NT2/D1 (cell line): ENCODE measurements at regions not wholly inside any gene's neighbourhood (a gene's known extent, or its start where the extent isn't known, plus 50 kb on each side); places are given as distances from the start of the nearest gene placed in this dataset.

Experiments used
- DNase-seq: peaks from one replicate; pipeline ENCODE4 v3.0.0-alpha.2; 2011; ENCODE audit warnings: low read depth, low spot score
- H3K27me3 ChIP-seq: 2 replicates; pipeline ENCODE4 v1.6.0; 2011; ENCODE audit warnings: mild to moderate bottlenecking; ENCODE audit not compliant: insufficient read length, insufficient read depth
- H3K36me3 ChIP-seq: 2 replicates; pipeline ENCODE4 v1.6.1; 2011; ENCODE audit warnings: mild to moderate bottlenecking, low read length, mixed read lengths; ENCODE audit not compliant: insufficient read depth, insufficient read length
- H3K4me1 ChIP-seq: 2 replicates; pipeline ENCODE4 v1.5.1; 2011; ENCODE audit not compliant: insufficient read depth, insufficient read length
- H3K4me3 ChIP-seq: 2 replicates; pipeline ENCODE4 v1.5.1; 2011; ENCODE audit warnings: low read depth; ENCODE audit not compliant: insufficient read length
- H3K9ac ChIP-seq: 2 replicates; pipeline ENCODE4 v1.6.0; 2011; ENCODE audit warnings: low read depth; ENCODE audit not compliant: insufficient read length
- H3K9me3 ChIP-seq: 2 replicates; pipeline ENCODE4 v1.5.1; 2011; ENCODE audit warnings: mild to moderate bottlenecking, low read length; ENCODE audit not compliant: insufficient read depth
- SUZ12 ChIP-seq: IDR thresholded peaks from 2 replicates; pipeline ENCODE4 v1.6.1; 2011; ENCODE audit not compliant: insufficient read length, insufficient read depth; ENCODE audit errors: extremely low read depth
- YY1 ChIP-seq: IDR thresholded peaks from 2 replicates; pipeline ENCODE4 v1.6.1; 2011; ENCODE audit not compliant: insufficient read length, insufficient read depth
- ZNF274 ChIP-seq: IDR thresholded peaks from 2 replicates; pipeline ENCODE4 v1.6.1; 2011; ENCODE audit warnings: mild to moderate bottlenecking, low read depth, low read length

DNA sequence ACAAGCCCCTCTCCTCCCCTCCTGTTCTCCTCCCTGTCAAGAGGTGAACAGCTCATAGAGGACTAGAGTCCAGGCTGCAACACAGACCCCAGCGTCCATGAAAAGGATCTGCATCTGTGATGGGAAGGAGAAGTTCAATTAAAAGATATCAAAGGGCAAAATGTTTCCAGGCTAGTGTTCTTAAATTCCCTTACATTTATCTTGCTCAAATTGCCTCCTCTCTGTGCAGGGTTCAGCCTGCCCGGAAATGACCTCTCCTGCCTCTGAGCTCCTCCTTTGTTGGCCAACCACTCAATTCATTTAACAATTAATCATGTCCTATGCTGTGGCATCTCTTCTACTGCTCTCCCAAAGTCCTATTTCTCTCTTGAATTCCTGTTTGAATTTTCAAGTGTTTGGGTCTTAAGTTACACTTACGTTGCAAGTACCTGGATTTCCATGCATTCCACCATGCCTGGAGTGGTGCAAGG, 105.3 kb downstream of the TSN start:
- Histone ChIP-seq H3K9ac (no peak overlapping the region), H3K9me3 (peaks cover 4% of the 10 kb centered on the region; the same call in 1 of the 2 replicates), H3K27me3 (no peaks in the 10 kb centered on the region), H3K4me1 (no peaks in the 10 kb centered on the region), H3K4me3 (no peak overlapping the region), H3K36me3 (no peaks in the 10 kb centered on the region)
- TF ChIP-seq YY1 (no peak), ZNF274 (no peak)
- no peak for DNase-seq

- peaks cover 4% of the 10 kb centered on the region; the same call in 1 of the 2 replicates for H3K9me3 ChIP-seq
- H3K27me3 ChIP-seq, result no peaks in the 10 kb centered on the region
- H3K4me1 ChIP-seq, result no peaks in the 10 kb centered on the region
- no peak overlapping the region for H3K9ac ChIP-seq
- TF ChIP-seq SUZ12 (no peak), YY1 (no peak)
- H3K36me3 ChIP-seq, result no peaks in the 10 kb centered on the region
- DNase-seq, result no peak
- H3K4me3 ChIP-seq, result no peak overlapping the region
Observed at GRCh38 chr2:121862286-121862685, 106.8 kb downstream of the TSN start.

DNA sequence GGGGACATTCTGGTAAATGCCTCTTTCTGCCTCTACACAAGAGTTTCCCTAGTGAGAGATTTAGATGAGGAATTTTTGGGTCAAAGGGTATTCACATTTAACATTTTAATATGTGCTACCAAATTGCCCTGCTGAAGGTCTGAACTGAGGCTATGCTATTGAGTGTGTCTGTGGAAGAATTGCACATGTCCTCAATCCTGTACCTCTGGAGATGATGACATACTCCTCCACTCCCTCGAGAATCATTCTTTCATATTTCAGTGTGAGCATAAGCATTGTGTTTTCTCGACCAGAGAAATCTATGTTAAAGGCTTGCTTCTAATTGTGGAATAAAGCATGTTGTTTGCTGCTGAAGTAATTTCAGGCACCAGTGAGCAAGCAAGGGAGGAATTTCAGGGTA, 110.5 kb downstream of the TSN start:
- Histone ChIP-seq H3K36me3 (no peaks in the 10 kb centered on the region), H3K9me3 (no peaks in the 10 kb centered on the region), H3K9ac (no peak overlapping the region), H3K4me3 (no peak overlapping the region), H3K27me3 (no peaks in the 10 kb centered on the region), H3K4me1 (no peaks in the 10 kb centered on the region)
- no peak for DNase-seq
- TF ChIP-seq SUZ12 (no peak), ZNF274 (no peak), YY1 (no peak)

DNA sequence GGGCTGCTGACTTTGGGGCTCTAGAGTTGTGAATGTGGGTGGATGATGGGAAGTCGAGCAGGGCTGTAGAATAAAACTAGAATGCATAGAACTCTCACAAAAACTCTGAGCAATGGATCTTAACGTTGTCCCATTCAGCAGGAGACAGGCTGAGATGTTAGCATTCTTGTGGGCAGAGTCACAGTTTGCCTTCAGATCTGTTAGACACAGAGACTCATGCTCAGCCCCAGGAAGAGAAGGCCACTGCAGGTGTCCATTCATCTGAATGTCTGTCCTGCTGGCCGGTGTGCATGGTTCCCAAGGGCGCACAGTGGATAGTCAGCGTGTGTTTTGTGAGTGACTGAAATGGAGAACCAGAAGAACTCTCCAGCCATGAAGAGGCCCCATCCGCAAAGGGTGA, 111.3 kb downstream of the TSN start:
- Histone ChIP-seq H3K9ac (no peak overlapping the region), H3K4me1 (no peaks in the 10 kb centered on the region), H3K27me3 (no peaks in the 10 kb centered on the region), H3K36me3 (no peaks in the 10 kb centered on the region), H3K9me3 (no peaks in the 10 kb centered on the region), H3K4me3 (no peak overlapping the region)
- DNase-seq, result no peak
- TF ChIP-seq ZNF274, result no peak
- TF ChIP-seq YY1, result no peak
- no peak for TF ChIP-seq SUZ12

DNA sequence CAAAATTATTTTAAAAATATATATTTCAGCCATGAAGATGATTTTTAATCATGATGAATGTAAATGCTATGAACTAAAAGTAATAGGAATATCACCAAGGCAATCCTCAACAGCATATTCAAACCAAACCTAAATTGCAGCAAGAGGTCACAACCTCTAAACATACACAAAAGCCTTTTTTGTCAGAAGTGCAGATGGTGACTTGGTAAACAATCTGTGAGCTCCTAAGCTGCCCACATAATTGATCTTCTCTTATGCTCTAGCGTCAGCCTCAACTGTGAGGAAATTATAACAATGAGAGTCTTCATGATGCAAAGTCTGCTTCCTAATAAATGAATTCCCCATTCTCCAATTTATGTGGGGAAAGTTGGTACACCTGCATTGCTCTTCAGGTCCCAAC, 113.2 kb downstream of the TSN start:
- Histone ChIP-seq H3K36me3 (no peaks in the 10 kb centered on the region), H3K4me1 (no peaks in the 10 kb centered on the region), H3K9ac (no peak overlapping the region), H3K4me3 (no peak overlapping the region), H3K27me3 (no peaks in the 10 kb centered on the region), H3K9me3 (no peaks in the 10 kb centered on the region)
- TF ChIP-seq ZNF274 (no peak), YY1 (no peak), SUZ12 (no peak)
- no peak for DNase-seq

GRCh38 chr2:121869363-121869762, 113.9 kb downstream of the TSN start:
- Histone ChIP-seq H3K9ac (no peak overlapping the region), H3K9me3 (no peaks in the 10 kb centered on the region), H3K4me1 (no peaks in the 10 kb centered on the region), H3K4me3 (no peak overlapping the region), H3K27me3 (no peaks in the 10 kb centered on the region), H3K36me3 (no peaks in the 10 kb centered on the region)
- no peak for TF ChIP-seq SUZ12
- TF ChIP-seq ZNF274, result no peak
- no peak for TF ChIP-seq YY1
- no peak for DNase-seq

DNA sequence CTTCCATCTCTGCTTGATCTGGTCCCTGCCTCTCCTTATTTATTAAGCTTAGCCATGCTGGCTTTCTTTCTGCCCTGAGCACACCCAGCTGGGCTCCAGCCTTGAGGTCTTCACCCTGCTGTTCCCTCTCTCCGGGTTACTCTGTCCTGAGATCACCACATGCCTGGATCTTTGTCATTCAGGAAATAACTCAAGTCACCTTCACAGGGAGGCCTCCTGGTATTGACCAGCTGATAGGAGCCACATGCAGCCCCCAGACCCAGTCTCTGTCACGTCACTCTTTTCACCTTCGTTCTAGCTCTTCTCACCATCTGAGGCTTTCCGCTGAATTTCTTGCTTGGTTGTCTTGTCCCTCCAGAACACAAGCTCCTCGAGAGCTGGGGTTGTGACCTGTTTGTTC, 114.4 kb downstream of the TSN start:
- Histone ChIP-seq H3K4me1 (no peaks in the 10 kb centered on the region), H3K9ac (no peak overlapping the region), H3K36me3 (no peaks in the 10 kb centered on the region), H3K9me3 (no peaks in the 10 kb centered on the region), H3K27me3 (no peaks in the 10 kb centered on the region), H3K4me3 (no peak overlapping the region)
- no peak for TF ChIP-seq SUZ12
- TF ChIP-seq ZNF274, result no peak
- TF ChIP-seq YY1, result no peak
- no peak for DNase-seq

- no peak for TF ChIP-seq SUZ12
- TF ChIP-seq YY1, result no peak
- no peak for TF ChIP-seq ZNF274
- Histone ChIP-seq H3K4me3 (no peak overlapping the region), H3K9ac (no peak overlapping the region), H3K9me3 (no peaks in the 10 kb centered on the region), H3K27me3 (no peaks in the 10 kb centered on the region), H3K36me3 (no peaks in the 10 kb centered on the region), H3K4me1 (no peaks in the 10 kb centered on the region)
- no peak for DNase-seq
Observed at GRCh38 chr2:121872651-121873050, 117.2 kb downstream of the TSN start.
